ENCODE measurements at regions not wholly inside any gene's neighbourhood (a gene's known extent, or its start where the extent isn't known, plus 50 kb on each side); places are given as distances from the start of the nearest gene placed in this dataset.

GRCh38 chr6:145442110-145442509, 293.2 kb downstream of the EPM2A start:
- TF ChIP-seq CTCF (conservative IDR thresholded peaks at IDR 0.05; ENCODE audit: low read depth in 2 of 2) = no peak
- no peak for TF ChIP-seq ZNF331 (CRISPR knock-in tag; IDR thresholded peaks at IDR 0.05; ENCODE audit: low read depth)
- TF ChIP-seq REST (IDR thresholded peaks at IDR 0.05; ENCODE audit: unreplicated experiment) = no peak
- no peak for TF ChIP-seq POLR2AphosphoS5 (IDR thresholded peaks at IDR 0.05; ENCODE audit: low read depth)
- TF ChIP-seq, protein P1, sequence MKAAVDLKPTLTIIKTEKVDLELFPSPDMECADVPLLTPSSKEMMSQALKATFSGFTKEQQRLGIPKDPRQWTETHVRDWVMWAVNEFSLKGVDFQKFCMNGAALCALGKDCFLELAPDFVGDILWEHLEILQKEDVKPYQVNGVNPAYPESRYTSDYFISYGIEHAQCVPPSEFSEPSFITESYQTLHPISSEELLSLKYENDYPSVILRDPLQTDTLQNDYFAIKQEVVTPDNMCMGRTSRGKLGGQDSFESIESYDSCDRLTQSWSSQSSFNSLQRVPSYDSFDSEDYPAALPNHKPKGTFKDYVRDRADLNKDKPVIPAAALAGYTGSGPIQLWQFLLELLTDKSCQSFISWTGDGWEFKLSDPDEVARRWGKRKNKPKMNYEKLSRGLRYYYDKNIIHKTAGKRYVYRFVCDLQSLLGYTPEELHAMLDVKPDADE (IDR thresholded peaks at IDR 0.05) = no peak
- TF ChIP-seq ZNF114 (CRISPR knock-in tag; IDR thresholded peaks at IDR 0.05) = no peak
- no peak for TF ChIP-seq EZH2phosphoT487 (IDR thresholded peaks at IDR 0.05; ENCODE audit: unreplicated experiment)
- no peak for TF ChIP-seq JUNB (IDR thresholded peaks at IDR 0.05; ENCODE audit: unreplicated experiment)
- TF ChIP-seq EZH2 (IDR thresholded peaks at IDR 0.05; ENCODE audit: low read depth, unreplicated experiment) = no peak
- no peak for TF ChIP-seq CREB1 (CRISPR knock-in tag; IDR thresholded peaks at IDR 0.05; ENCODE audit: low read depth)

Measured in GM23338 (cell line).